HUDEP-2 (cell line): ENCODE measurements at regions not wholly inside any gene's neighbourhood (a gene's known extent, or its start where the extent isn't known, plus 50 kb on each side); places are given as distances from the start of the nearest gene placed in this dataset.
A peak's percentile ranks its signal among the peaks of the same experiment; 100 is the strongest.

ENCODE experiments used
- DNase-seq, 76 experiments: peaks; one replicate each; lab custom pipeline; 2025; ENCODE audit not compliant: unreplicated experiment in 76 of 76; lab: John Stamatoyannopoulos, UW

- no peak for DNase-seq
Measured at GRCh38 chr19:30911491-30911890, 437.7 kb downstream of the TSHZ3 start.

DNA sequence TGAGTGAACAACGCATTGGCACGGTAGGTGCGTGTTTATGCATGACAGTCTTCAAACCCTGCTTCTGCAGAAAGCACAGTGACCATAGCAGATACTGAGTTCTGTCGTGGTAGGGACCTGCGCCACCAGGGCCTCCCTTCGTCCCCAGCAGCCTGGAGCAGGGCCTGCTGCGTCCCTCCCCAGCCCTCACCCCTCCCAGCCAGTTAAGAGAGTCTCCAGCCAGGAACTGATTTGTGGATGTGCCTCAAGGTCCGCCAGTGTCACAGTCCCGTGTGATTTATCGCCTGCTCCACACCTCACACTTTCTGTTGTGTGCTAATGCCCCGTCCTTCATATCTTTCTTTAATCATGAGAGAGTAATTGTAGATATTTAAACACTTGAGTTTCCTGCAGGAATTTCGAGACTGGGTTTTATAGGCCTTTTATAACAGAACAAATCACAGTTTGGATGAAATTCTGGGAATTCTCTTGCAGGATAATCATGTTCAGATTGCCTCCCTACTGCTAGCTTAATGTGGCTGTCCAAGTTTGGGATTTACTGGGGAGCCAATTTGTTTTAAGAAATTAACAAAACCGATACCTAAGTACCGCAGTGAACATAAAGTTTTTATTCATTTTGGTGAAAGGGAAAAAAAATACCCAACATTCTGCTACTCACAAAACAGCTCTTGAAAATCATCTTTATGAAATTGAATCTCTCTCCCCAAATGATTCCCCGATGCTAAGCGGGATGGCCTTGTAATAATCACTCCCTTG, 438.6 kb downstream of the TSHZ3 start:
- no peak for DNase-seq

- no peak for DNase-seq
Measured at GRCh38 chr19:30909216-30909615, 440.0 kb downstream of the TSHZ3 start.

DNA sequence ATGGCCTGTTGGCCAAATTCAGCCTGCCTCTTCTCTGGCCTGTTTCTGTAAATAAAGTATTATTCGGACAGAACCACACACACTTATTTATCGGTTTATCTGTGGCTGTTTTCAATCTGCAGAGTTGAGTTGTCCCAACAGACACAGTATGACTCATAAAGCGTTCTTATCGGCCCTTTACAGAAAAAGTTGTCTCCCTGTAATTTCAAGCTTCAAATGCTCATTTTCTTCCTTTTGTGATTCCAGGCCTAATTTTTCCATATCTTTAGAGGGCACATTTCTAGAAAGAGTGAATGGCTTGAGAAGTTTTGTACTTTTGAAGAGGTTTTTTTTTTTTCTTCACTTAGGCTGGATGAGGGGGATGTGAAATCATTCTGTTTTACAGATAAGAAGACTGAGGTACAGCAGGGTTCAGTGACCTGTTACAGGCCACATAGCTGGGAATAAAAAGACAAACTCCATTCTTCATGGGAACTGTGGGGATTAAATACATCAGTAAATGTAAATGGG, 440.9 kb downstream of the TSHZ3 start:
- peak in 30 of 76 experiments; percentile 4 to 68 (median 38) for DNase-seq

GRCh38 chr19:30906871-30907270, 442.4 kb downstream of the TSHZ3 start:
- no peak for DNase-seq

DNA sequence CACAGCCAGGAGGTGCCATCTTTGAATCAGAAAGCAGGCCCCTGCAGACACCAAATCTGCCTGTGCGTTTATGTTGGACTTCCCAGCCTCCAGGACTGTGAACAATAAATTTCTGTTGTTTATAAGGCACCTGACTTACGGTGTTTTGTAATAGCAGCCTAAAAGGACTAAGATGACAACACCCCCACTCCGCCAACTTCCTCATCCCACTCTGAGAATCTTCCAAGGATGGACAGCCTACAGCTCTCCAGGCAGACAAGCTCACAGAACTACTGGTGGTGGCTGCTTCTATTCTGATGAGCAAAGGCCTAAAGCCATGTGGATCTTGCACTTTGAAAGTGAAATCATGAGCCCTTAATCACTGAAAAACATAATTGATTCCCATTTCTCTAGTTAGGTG, 449.2 kb downstream of the TSHZ3 start:
- no peak for DNase-seq

- no peak for DNase-seq
Measured at GRCh38 chr19:30898353-30899103, 450.7 kb downstream of the TSHZ3 start.

DNA sequence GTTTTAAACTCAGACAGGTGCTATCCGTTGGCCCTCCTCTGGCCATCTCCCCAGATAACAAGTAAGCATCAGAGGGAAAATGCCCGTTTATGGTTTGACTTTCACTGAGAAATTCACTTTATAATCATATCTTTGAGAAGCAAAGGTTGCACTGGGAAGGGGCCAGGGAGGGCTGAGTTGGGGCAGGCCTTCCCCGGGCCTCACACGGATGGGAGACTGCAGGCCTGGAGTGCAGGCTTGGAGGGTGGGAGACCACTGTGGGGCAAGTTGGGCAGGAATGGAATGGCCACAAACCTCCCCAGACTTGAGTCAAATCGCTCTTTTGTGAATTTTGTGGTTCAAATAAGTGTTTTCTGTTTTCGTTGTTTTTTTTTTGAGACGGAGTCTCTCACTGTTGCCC, 451.7 kb downstream of the TSHZ3 start:
- DNase-seq, result no peak

- DNase-seq, result no peak
Measured at GRCh38 chr19:30897034-30897433, 452.2 kb downstream of the TSHZ3 start.

DNA sequence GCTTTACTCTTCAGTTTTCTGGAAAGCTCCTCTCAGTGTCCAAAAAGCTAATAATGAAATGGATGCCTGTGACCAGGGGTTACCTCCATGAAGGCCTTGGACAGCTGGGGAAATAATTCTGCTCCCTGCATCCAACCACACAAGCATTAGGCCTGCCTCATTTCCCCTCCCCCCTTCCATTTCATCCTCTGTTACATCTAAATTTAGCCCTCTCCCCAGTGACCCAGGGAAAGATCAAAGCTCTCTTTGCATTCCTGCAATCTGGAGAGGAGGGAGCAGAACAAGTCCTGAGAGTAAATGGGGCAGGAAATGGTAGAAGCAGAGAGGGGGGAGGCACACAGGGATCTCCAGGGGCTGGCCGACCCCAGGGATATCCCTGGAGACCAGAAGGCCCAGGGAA, 452.7 kb downstream of the TSHZ3 start:
- no peak for DNase-seq

DNA sequence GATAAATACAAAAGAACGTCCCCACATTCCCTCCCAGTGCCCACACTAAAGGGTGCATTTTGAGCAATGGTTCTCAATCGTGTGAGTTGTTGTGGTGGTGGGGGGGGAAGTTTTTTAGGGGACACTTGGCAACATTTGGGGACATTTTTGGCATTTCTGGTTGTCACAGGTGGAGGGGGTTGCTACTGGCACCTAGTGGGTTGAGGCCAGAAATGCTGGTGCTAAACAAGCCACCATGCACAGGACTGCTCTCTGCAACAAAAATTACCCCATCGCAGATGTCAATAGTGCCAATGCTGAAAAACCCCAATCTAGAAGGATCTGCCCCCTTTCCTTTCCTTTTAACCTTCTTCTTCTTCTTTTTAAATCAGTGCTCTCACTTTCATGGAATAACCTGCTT, 453.3 kb downstream of the TSHZ3 start:
- DNase-seq, result no peak

DNA sequence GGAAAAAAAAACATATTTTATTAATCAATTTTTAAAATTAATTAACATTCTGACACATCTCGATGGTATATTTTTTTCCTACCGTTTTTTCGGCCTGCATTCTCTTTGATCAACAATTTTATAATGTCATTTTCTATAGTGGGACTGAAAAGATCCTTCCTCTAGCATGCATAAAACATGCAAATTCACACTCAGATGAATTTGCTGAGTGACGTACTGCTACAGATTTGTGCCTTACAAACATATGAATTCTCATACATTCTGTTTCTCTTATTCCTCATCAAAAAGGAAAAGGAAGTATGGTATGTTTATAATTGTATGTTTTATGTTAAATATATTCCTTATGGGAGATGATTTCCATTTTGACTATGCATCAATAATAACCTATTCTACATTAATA, 458.2 kb downstream of the TSHZ3 start:
- DNase-seq, result no peak

- no peak for DNase-seq
Measured at GRCh38 chr19:30890033-30890432, 459.2 kb downstream of the TSHZ3 start.

GRCh38 chr19:30888937-30889336, 460.3 kb downstream of the TSHZ3 start:
- no peak for DNase-seq

GRCh38 chr19:30887042-30887441, 462.2 kb downstream of the TSHZ3 start:
- no peak for DNase-seq

- no peak for DNase-seq
Measured at GRCh38 chr19:30886222-30886621, 463.0 kb downstream of the TSHZ3 start.

GRCh38 chr19:30884146-30884812, 465.0 kb downstream of the TSHZ3 start:
- DNase-seq, result no peak

- no peak for DNase-seq
Measured at GRCh38 chr19:30883071-30883470, 466.2 kb downstream of the TSHZ3 start.

DNA sequence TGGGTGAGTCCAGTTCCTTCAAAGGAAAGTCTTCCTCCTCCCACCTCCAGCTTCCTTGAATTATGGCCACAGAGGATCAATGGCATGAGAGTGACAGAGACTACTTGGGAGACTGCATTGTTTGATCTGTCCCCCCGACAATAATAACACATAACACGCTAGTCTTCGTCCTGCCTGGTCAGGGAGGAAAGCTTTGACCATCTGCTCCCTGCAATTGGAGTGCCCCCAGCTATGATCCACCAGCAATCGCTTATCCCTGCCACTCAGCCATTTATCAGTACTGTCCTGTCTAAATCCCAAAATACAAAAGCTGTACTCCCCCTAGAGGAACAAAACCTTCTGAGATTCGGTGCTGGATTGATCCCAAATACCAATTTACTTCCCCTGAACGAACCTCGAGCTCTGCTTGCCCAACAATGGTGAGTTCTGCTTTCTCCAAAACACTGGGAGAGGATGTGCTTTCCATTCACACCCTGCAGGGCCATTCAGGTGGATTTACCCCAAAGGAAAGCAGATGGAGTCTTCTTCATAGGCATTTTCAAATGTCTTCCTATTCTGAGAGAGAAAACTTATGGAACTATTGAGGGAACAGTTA, 466.7 kb downstream of the TSHZ3 start:
- DNase-seq, result no peak

DNA sequence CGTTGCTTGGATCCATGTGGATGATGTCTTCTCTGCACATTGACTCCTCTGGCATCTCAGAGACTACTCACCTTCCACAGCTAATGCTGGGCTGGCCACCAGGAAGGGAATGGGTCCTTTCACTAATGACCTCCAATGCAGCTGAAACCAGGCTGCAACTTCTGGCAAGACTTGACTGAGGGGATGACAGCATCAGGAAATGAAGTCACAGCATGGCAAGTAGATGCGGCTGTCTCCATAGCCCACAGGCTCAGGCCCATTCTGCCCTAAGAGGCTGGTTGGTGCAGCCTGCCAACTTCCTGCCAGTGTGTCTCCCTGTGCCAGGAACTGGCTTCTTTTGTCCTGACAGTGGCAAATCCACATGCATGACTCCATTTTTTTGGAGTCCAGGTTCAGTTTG, 467.3 kb downstream of the TSHZ3 start:
- no peak for DNase-seq

DNA sequence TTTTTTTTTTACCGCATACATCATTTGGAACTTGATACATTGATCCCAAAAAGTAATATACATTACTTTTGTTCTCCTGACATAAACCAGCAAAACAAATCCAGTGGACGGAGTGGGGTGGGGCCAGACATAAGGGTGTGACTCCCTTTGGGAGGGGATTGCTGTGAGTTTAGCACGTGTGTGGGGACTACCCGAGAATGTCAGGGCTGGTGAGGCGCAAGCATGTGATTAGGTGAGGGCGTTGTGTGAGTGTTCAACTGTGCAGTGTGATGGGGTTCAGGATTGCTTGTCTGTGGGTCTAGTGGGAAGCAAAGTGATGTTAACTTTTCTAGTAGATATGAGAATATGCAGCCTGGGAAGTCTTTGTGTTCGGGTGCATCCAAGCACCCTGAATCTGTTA, 468.0 kb downstream of the TSHZ3 start:
- DNase-seq, result no peak
